ENCODE measurements at regions not wholly inside any gene's neighbourhood (a gene's known extent, or its start where the extent isn't known, plus 50 kb on each side); places are given as distances from the start of the nearest gene placed in this dataset.

DNA sequence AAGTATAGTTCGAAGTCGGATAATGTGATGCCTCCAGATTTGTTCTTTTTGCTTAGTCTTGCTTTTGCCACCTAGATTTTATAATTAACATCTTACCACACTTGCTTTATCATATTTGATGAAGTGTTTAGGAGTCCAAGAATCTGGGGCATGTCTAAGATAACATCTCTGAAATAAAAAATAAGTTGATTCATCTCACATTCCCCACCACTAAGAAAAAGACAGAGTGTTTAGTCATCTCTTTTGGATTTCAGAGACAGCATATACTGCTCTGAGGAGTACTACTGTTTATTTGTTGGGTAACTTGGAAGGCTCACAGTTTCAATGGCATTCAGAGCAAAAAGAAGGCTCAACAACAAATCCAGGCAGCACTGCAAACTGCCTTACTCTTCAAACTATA lies 324.2 kb upstream of the ATP11B start:
- TF ChIP-seq POLR2AphosphoS5 (IDR thresholded peaks at IDR 0.05) (no peak), CTCF (IDR thresholded peaks at IDR 0.05) (no peak)

All from prostate gland (tissue), 2 donors.